Skeletal muscle tissue (tissue), 3 donors: ENCODE measurements at regions not wholly inside any gene's neighbourhood (a gene's known extent, or its start where the extent isn't known, plus 50 kb on each side); places are given as distances from the start of the nearest gene placed in this dataset.
A peak's percentile ranks its signal among the peaks of the same experiment; 100 is the strongest.
"Not testable (repeated sequence)": the region's sequence is repeated elsewhere in the genome, so short reads cannot be mapped to it uniquely, and the experiment has no call there.

Experiments
- H3K27ac ChIP-seq: one replicate; pipeline ENCODE4 v1.7.0; 2013; ENCODE audit warnings: mild to moderate bottlenecking, low read depth, low read length, inconsistent platforms
- H3K27me3 ChIP-seq, 3 donors: one replicate each; pipeline ENCODE4 v1.7.0; 2013; ENCODE audit warnings: low read length in 3 of 3; ENCODE audit not compliant: control insufficient read depth in 3 of 3, insufficient read depth in 3 of 3
- H3K36me3 ChIP-seq, 3 donors: one replicate each; pipeline ENCODE4 v1.7.0; 2013; ENCODE audit warnings: low read length in 3 of 3; ENCODE audit not compliant: control insufficient read depth in 3 of 3, insufficient read depth in 3 of 3
- H3K4me1 ChIP-seq, 3 donors: one replicate each; pipeline ENCODE4 v1.7.0; 2013; ENCODE audit warnings: low read length in 3 of 3, mild to moderate bottlenecking in 3 of 3; ENCODE audit not compliant: control insufficient read depth in 3 of 3, insufficient read depth in 3 of 3
- H3K4me3 ChIP-seq, 3 donors: one replicate each; pipeline ENCODE4 v1.7.0; 2013; ENCODE audit warnings: low read length in 3 of 3
- H3K9ac ChIP-seq, 3 donors: one replicate each; pipeline ENCODE4 v1.7.0; 2013; ENCODE audit warnings: low read length in 3 of 3, mild to moderate bottlenecking in 3 of 3, moderate library complexity in 2 of 3, low read depth in 1 of 3
- H3K9me3 ChIP-seq, 3 donors: one replicate each; pipeline ENCODE4 v1.7.0; 2013; ENCODE audit warnings: low read length in 3 of 3; ENCODE audit not compliant: control insufficient read depth in 3 of 3
- donor health status: Osteomylitis.

GRCh38 chr2:67579806-67580205 is 182.7 kb downstream of the ETAA1 start:
- Histone ChIP-seq H3K36me3 (no peaks in the 10 kb centered on the region), H3K27me3 (no peaks in the 10 kb centered on the region), H3K4me1 (no peaks in the 10 kb centered on the region), H3K27ac (no peak overlapping the region), H3K4me3 (no peak overlapping the region), H3K9ac (no peak overlapping the region), H3K9me3 (peaks cover 3 to 5% (median 4%) of the 10 kb centered on the region in 3 donors)

GRCh38 chr2:67581751-67582150 is 184.6 kb downstream of the ETAA1 start:
- no peaks in the 10 kb centered on the region for H3K27me3 ChIP-seq
- H3K4me3 ChIP-seq, result peak overlapping the region in 1 of 3 donors; percentile 9
- H3K9ac ChIP-seq, result no peak overlapping the region
- no peak overlapping the region for H3K27ac ChIP-seq
- no peaks in the 10 kb centered on the region for H3K36me3 ChIP-seq
- H3K9me3 ChIP-seq, result peaks cover 5 to 10% (median 5%) of the 10 kb centered on the region in 3 donors
- H3K4me1 ChIP-seq, result no peaks in the 10 kb centered on the region

DNA sequence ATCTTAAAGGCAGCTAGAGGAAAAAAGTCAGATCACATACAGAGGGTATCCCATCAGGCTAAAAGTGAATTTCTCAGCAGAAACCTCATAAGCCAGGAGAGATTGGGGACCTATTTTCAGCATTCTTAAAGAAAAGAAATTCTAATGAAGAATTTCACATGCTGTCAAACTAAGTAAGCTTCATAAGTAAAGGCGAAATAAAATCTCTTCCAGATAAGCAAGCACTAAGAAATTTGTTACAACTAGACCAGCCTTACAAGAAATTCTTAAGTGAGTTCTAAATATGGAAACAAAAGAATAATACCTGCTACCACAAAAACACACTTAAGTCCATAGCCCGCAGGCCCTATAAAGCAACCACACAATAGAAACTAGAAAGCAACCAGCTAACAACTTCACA is 186.1 kb downstream of the ETAA1 start:
- H3K4me3 ChIP-seq, result no peak overlapping the region
- no peaks in the 10 kb centered on the region for H3K36me3 ChIP-seq
- peaks cover 5 to 10% (median 5%) of the 10 kb centered on the region in 3 donors for H3K9me3 ChIP-seq
- no peaks in the 10 kb centered on the region for H3K4me1 ChIP-seq
- no peak overlapping the region for H3K9ac ChIP-seq
- H3K27ac ChIP-seq, result no peak overlapping the region
- no peaks in the 10 kb centered on the region for H3K27me3 ChIP-seq

- H3K9me3 ChIP-seq, result peaks cover 5 to 10% (median 5%) of the 10 kb centered on the region in 3 donors
Observed at GRCh38 chr2:67585400-67585799, 188.3 kb downstream of the ETAA1 start.

GRCh38 chr2:67589121-67589520 is 192.0 kb downstream of the ETAA1 start:
- H3K9ac ChIP-seq, H3K36me3 ChIP-seq, H3K27me3 ChIP-seq, H3K4me1 ChIP-seq, H3K9me3 ChIP-seq, H3K27ac ChIP-seq, H3K4me3 ChIP-seq: not testable (repeated sequence)

More at GRCh38 chr2:67585400-67585799, 188.3 kb downstream of the ETAA1 start:
- H3K9ac ChIP-seq, result no peak overlapping the region
- H3K27me3 ChIP-seq, result no peaks in the 10 kb centered on the region
- H3K4me3 ChIP-seq, result no peak overlapping the region
- H3K27ac ChIP-seq, result no peak overlapping the region
- no peaks in the 10 kb centered on the region for H3K4me1 ChIP-seq
- no peaks in the 10 kb centered on the region for H3K36me3 ChIP-seq

DNA sequence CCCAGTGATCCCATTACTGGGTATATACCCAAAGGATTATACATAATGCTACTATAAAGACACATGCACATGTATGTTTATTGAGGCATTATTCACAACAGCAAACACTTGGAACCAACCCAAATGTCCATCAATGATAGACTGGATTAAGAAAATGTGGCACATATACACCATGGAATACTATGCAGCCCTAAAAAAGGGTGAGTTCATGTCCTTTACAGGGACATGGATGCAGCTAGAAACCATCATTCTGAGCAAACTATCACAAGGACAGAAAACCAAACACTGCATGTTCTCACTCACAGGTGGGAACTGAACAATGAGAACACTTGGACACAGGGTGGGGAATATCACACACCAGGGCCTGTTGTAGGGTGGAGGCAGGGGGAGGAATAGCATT is 197.4 kb downstream of the ETAA1 start:
- H3K27ac ChIP-seq, H3K4me1 ChIP-seq, H3K9me3 ChIP-seq, H3K9ac ChIP-seq, H3K4me3 ChIP-seq, H3K36me3 ChIP-seq, H3K27me3 ChIP-seq: not testable (repeated sequence)

DNA sequence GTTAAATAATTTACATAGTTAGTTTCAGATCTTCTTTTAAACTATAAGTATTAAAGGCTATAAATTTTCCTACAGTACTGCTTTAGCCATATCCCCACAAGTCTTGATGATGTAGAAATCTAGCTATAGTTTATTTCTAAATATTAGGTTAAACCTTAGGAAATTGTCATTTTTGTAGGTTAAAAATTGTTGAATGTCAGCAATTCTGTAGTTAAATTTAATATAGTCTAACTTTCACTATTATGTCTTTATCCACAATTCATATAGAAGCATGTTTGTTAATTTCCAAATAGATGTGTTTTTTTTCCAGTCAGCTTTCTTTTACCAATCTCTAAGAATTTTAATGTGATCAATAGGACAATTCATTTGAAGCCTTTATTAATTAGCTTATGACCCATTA is 199.7 kb downstream of the ETAA1 start:
- Histone ChIP-seq H3K9me3 (no peaks in the 10 kb centered on the region), H3K4me3 (no peak overlapping the region), H3K4me1 (no peaks in the 10 kb centered on the region), H3K9ac (no peak overlapping the region), H3K27me3 (no peaks in the 10 kb centered on the region), H3K36me3 (no peaks in the 10 kb centered on the region), H3K27ac (no peak overlapping the region)

- Histone ChIP-seq H3K36me3 (no peaks in the 10 kb centered on the region), H3K9me3 (no peaks in the 10 kb centered on the region), H3K9ac (no peak overlapping the region), H3K4me1 (no peaks in the 10 kb centered on the region), H3K27ac (no peak overlapping the region), H3K27me3 (no peaks in the 10 kb centered on the region), H3K4me3 (no peak overlapping the region)
Observed at GRCh38 chr2:67599561-67599960, 202.4 kb downstream of the ETAA1 start.

- Histone ChIP-seq H3K27ac (no peak overlapping the region), H3K4me1 (no peaks in the 10 kb centered on the region), H3K9ac (no peak overlapping the region), H3K4me3 (no peak overlapping the region), H3K27me3 (no peaks in the 10 kb centered on the region), H3K9me3 (no peaks in the 10 kb centered on the region), H3K36me3 (no peaks in the 10 kb centered on the region)
Observed at GRCh38 chr2:67600222-67600871, 203.2 kb downstream of the ETAA1 start.

- Histone ChIP-seq H3K27ac (no peak overlapping the region), H3K27me3 (no peaks in the 10 kb centered on the region), H3K36me3 (no peaks in the 10 kb centered on the region), H3K9ac (no peak overlapping the region), H3K4me1 (no peaks in the 10 kb centered on the region), H3K4me3 (no peak overlapping the region), H3K9me3 (no peaks in the 10 kb centered on the region)
Observed at GRCh38 chr2:67600946-67601345, 203.8 kb downstream of the ETAA1 start.
